Immature natural killer cell (primary cell): ENCODE measurements at regions not wholly inside any gene's neighbourhood (a gene's known extent, or its start where the extent isn't known, plus 50 kb on each side); places are given as distances from the start of the nearest gene placed in this dataset.
"Not testable (repeated sequence)": the region's sequence is repeated elsewhere in the genome, so short reads cannot be mapped to it uniquely, and the experiment has no call there.

Experiments
- DNase-seq, 3 donors: peaks; one replicate each; pipeline ENCODE4 v3.0.0; 2022; ENCODE audit warnings: mixed read lengths in 1 of 3
- H3K27ac Mint-ChIP-seq, 6 donors: one replicate each; pipeline ENCODE4 v1.8.0; 2020; ENCODE audit warnings: mixed read lengths in 6 of 6, mild to moderate bottlenecking in 5 of 6, inconsistent platforms in 4 of 6, moderate library complexity in 3 of 6
- H3K27me3 Mint-ChIP-seq, 3 donors: one replicate each; pipeline ENCODE4 v1.8.0; 2020 to 2021; ENCODE audit warnings: low read depth in 3 of 3, mild to moderate bottlenecking in 3 of 3, mixed read lengths in 3 of 3, moderate library complexity in 3 of 3, inconsistent platforms in 1 of 3
- H3K36me3 Mint-ChIP-seq, 3 donors: one replicate each; pipeline ENCODE4 v1.8.0; 2020; ENCODE audit warnings: mixed read lengths in 3 of 3, inconsistent platforms in 2 of 3, mild to moderate bottlenecking in 2 of 3
- H3K4me1 Mint-ChIP-seq, 2 donors: one replicate each; pipeline ENCODE4 v1.8.0; 2020; ENCODE audit warnings: inconsistent platforms in 2 of 2, mild to moderate bottlenecking in 2 of 2, mixed read lengths in 2 of 2, moderate library complexity in 1 of 2
- H3K4me3 Mint-ChIP-seq, 5 donors: one replicate each; pipeline ENCODE4 v1.8.0; 2020; ENCODE audit warnings: mild to moderate bottlenecking in 5 of 5, mixed read lengths in 5 of 5, inconsistent platforms in 3 of 5, moderate library complexity in 3 of 5
- H3K9me3 Mint-ChIP-seq, 6 donors: one replicate each; pipeline ENCODE4 v1.8.0; 2020; ENCODE audit warnings: mild to moderate bottlenecking in 6 of 6, mixed read lengths in 6 of 6, inconsistent platforms in 4 of 6, moderate library complexity in 3 of 6

DNA sequence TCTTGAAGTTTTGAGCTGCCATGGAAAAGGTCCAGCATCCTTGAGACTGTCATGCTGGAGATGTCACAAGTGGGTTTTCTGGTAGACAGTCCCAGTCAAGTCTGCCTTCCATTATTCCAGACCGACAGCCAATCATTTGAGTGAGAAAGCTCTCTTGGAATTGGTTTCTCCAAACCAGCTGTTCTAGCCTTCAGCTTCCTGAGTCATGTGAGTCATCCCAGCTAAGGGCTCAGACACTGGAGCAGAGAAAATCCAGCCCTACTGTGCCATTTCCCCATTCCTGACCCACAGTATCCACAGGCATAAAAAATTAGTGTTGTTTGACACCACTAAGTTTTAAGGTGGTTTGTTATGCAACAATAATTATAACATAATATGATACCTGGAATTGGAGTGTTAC is 219.0 kb downstream of the ADRA2A start:
- no peak overlapping the region for H3K4me3 Mint-ChIP-seq
- peaks cover 0 to 4% (median 0%) of the 10 kb centered on the region in 6 donors for H3K9me3 Mint-ChIP-seq
- no peaks in the 10 kb centered on the region for H3K36me3 Mint-ChIP-seq
- H3K4me1 Mint-ChIP-seq: no peaks in the 10 kb centered on the region
- DNase-seq: no peak
- H3K27ac Mint-ChIP-seq: no peak overlapping the region
- H3K27me3 Mint-ChIP-seq: peaks cover 0 to 6% (median 2%) of the 10 kb centered on the region in 3 donors

DNA sequence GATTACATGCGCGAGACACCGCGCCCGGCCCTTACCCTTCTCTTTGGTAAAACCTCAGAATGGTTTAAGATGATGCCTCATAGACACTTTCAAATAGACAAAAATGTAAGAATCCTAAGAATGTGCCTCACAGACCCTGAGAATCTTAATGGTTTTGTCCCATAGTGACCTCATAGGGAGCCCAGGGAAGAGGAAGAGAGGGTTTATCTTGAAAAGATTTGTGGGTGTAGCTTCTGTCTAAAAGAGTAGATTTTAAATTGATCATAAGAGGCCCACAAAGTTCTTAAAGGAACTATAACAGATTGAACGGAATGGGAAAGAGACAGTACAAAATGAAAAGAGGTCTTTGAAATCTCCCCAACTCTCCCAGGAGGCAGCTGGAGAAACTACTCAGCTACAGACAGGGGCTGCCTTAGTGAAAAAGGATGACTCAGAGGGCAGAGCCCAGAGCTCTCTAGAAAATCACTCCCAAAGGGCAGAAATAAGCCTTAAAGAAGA is 220.6 kb downstream of the ADRA2A start:
- Mint-ChIP-seq H3K4me1 (no peaks in the 10 kb centered on the region), H3K9me3 (peaks cover 0 to 4% (median 0%) of the 10 kb centered on the region in 6 donors), H3K36me3 (no peaks in the 10 kb centered on the region), H3K27me3 (peaks cover 0 to 8% (median 5%) of the 10 kb centered on the region in 3 donors), H3K27ac (no peak overlapping the region), H3K4me3 (no peak overlapping the region)
- no peak for DNase-seq

DNA sequence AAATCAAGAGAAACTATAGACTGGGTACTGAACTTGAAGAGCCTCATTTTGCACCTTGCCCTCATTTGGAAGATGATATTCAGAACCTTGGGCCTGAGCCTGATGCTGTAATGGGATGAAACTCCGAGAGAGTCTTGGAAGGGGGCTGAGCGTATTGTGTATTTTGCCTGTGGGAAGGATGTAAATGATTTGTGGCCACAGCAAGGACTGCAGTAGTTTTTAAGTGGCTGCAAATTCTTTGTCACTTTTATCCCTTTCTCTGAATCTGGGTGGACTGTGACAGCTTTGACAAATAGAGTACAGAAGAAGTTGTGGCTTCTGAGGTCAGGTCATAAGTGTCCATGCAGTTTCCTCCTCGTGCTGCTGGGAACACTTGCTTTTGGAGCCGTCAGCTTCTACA is 221.2 kb downstream of the ADRA2A start:
- Mint-ChIP-seq H3K9me3 (peaks cover 0 to 4% (median 0%) of the 10 kb centered on the region in 6 donors), H3K4me3 (no peak overlapping the region), H3K4me1 (no peaks in the 10 kb centered on the region)

DNA sequence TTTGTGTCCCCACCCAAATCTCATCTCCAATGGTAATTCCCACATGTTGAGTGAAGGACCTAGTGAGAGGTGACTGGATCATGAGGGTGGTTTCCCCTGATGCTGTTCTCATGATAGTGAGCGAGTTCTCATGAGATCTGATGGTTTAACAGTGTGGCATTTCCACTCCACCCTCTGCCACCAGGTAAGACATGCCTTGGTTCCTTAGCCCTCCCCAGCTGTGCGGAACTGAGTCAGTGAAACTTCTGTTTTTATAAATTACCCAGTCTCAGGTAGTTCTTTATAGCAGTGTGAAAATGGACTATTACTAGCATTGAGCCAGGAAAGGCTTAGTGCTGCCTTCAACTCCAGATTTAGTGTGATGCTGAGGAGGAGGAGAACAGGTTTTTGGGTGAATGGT is 222.2 kb downstream of the ADRA2A start:
- H3K27me3 Mint-ChIP-seq: peaks cover 0 to 8% (median 8%) of the 10 kb centered on the region in 3 donors
- no peaks in the 10 kb centered on the region for H3K36me3 Mint-ChIP-seq
- H3K4me3 Mint-ChIP-seq: no peak overlapping the region

More for the DNA sequence above, 221.2 kb downstream of the ADRA2A start:
- no peak for DNase-seq
- H3K27ac Mint-ChIP-seq: no peak overlapping the region
- H3K27me3 Mint-ChIP-seq: peaks cover 0 to 8% (median 8%) of the 10 kb centered on the region in 3 donors
- no peaks in the 10 kb centered on the region for H3K36me3 Mint-ChIP-seq

GRCh38 chr10:111303887-111304286 is 227.1 kb downstream of the ADRA2A start:
- Mint-ChIP-seq H3K4me1 (no peaks in the 10 kb centered on the region), H3K36me3 (no peaks in the 10 kb centered on the region), H3K4me3 (no peak overlapping the region), H3K27ac (no peak overlapping the region), H3K27me3 (peaks cover 0 to 10% (median 7%) of the 10 kb centered on the region in 3 donors), H3K9me3 (no peaks in the 10 kb centered on the region)
- DNase-seq: no peak

More for the DNA sequence above, 222.2 kb downstream of the ADRA2A start:
- Mint-ChIP-seq H3K4me1 (no peaks in the 10 kb centered on the region), H3K9me3 (peaks cover 0 to 4% (median 0%) of the 10 kb centered on the region in 6 donors), H3K27ac (no peak overlapping the region)
- DNase-seq: no peak

DNA sequence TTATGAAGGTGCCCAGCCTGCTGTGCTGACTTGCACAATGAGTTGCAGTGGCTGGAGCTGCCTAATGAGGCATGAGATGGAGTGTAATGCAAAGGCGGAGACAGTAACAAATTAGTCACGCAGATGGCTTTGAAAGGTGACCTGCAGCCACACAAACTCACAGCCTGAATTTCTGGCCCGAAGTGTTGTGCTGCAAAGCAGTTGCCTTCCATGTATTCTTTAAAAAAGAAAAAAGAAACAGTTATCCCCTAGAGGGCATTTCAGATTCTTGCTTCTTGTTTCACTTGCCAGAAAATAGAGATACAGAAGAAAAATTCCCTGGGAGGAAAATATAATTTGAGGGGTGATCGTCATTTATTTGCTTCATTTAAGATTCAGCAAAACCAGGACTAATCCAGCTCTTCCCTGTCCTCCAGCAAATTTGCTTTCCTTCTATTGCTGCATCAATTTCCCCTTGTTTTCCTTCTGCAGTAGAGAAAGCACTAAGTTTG is 239.9 kb downstream of the ADRA2A start:
- Mint-ChIP-seq H3K27ac (no peak overlapping the region), H3K36me3 (no peaks in the 10 kb centered on the region), H3K4me3 (no peak overlapping the region), H3K9me3 (peaks cover 0 to 4% (median 1%) of the 10 kb centered on the region in 6 donors), H3K4me1 (no peaks in the 10 kb centered on the region), H3K27me3 (peaks cover 4 to 18% (median 5%) of the 10 kb centered on the region in 3 donors)
- no peak for DNase-seq

GRCh38 chr10:111319866-111320265 is 243.0 kb downstream of the ADRA2A start:
- DNase-seq: no peak
- no peak overlapping the region for H3K4me3 Mint-ChIP-seq
- no peak overlapping the region for H3K27ac Mint-ChIP-seq
- peaks cover 2 to 13% (median 8%) of the 10 kb centered on the region in 3 donors for H3K27me3 Mint-ChIP-seq
- peaks cover 0 to 4% (median 0%) of the 10 kb centered on the region in 6 donors for H3K9me3 Mint-ChIP-seq
- no peaks in the 10 kb centered on the region for H3K36me3 Mint-ChIP-seq
- H3K4me1 Mint-ChIP-seq: no peaks in the 10 kb centered on the region

DNA sequence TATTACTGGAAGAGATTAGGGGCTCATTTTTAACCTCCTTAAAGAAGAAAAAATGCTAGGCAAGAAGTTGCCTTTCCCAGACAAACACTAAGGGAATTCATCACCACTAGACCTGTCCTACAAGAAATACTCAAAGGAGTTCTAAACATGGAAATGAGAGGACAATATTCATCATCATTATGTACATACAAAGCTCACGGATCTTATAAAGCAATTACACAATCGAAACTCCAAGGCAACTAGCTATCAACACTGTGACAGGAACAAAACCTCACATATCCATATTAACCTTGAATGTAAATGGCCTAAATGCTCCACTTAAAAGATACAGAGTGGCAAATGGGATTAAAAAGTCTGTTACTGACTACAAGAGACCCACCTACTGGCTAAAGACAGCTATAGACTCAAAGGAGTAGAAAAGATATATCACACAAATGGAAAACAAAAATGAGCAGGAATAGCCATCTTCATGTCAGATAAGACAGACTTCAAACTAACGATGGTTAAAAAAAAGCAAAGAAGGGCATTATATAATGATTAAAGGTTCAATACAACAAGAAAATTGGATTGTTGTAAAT is 246.6 kb downstream of the ADRA2A start:
- Mint-ChIP-seq H3K4me1 (no peaks in the 10 kb centered on the region), H3K4me3 (no peak overlapping the region), H3K27ac (no peak overlapping the region), H3K27me3 (peaks cover 2 to 10% (median 8%) of the 10 kb centered on the region in 3 donors), H3K9me3 (peaks cover 0 to 2% (median 0%) of the 10 kb centered on the region in 6 donors), H3K36me3 (no peaks in the 10 kb centered on the region)
- DNase-seq: no peak

DNA sequence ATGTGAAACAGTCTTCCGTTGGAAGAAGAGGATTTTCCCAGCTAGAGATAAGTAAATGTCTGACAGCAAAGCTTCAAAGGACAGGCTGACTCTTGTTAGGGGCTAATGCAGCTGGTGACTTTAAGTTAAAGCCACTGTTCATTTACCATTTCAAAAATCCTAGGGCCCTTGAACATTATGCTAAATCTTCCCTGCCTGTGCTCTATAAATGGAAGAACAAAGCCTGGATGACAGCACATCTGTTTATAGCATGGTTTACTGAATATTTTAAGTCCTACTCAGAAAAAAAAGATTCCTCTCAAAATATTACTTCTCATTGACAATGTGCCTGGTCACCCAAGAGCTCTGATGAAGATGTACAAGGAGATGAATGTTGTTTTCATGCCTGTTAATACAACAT is 255.3 kb downstream of the ADRA2A start:
- not testable (repeated sequence) for H3K27me3 Mint-ChIP-seq, H3K4me3 Mint-ChIP-seq, H3K9me3 Mint-ChIP-seq, H3K36me3 Mint-ChIP-seq, DNase-seq, H3K27ac Mint-ChIP-seq, H3K4me1 Mint-ChIP-seq

DNA sequence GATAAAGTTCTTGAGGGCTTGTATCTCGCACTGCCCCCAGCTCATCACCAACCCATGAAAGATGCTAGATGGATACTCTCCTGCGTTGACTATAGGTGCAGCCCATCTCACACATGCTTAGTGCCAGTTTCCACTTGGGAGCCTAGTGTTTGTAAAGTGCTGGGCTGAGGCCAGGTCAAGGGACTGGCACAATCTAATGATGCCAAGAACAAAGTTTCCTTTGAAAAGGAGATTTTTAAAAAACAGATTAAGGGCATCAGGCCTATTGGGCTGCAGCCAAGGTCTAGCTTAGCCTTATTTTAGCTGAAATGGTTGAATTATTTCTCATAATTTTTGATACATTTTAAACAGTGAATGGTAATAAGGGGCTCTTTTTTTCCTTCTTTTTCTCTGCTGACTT is 259.0 kb downstream of the ADRA2A start:
- Mint-ChIP-seq H3K4me1 (no peaks in the 10 kb centered on the region), H3K4me3 (no peak overlapping the region), H3K27ac (no peak overlapping the region), H3K27me3 (peaks cover 0 to 6% (median 0%) of the 10 kb centered on the region in 3 donors), H3K9me3 (peaks cover 2 to 26% (median 9%) of the 10 kb centered on the region in 6 donors), H3K36me3 (peaks cover 0 to 3% (median 0%) of the 10 kb centered on the region in 3 donors)
- DNase-seq: no peak

DNA sequence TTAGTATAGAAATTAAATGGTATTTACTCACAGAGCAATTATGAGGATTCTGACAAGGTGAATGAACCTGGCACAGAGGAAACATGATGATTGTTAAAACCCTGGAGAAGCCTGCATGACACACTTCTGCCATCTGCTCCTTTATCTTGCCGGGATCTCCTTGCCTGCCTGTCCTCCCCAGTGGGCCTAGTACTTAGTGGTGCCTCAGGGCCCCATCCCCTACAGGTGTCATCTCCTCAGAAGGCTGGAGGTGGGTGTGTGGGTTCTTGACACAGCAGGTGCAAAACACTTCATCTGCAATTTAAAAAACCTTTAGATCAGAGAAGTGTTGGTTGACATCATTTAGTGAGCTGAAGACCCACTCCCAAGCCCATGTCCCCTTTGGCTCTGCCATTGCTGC is 261.2 kb downstream of the ADRA2A start:
- Mint-ChIP-seq H3K27me3 (peaks cover 0 to 4% (median 2%) of the 10 kb centered on the region in 3 donors), H3K27ac (no peak overlapping the region), H3K9me3 (peaks cover 10 to 43% (median 17%) of the 10 kb centered on the region in 6 donors), H3K4me1 (no peaks in the 10 kb centered on the region), H3K36me3 (peaks cover 0 to 8% (median 0%) of the 10 kb centered on the region in 3 donors), H3K4me3 (no peak overlapping the region)
- no peak for DNase-seq

DNA sequence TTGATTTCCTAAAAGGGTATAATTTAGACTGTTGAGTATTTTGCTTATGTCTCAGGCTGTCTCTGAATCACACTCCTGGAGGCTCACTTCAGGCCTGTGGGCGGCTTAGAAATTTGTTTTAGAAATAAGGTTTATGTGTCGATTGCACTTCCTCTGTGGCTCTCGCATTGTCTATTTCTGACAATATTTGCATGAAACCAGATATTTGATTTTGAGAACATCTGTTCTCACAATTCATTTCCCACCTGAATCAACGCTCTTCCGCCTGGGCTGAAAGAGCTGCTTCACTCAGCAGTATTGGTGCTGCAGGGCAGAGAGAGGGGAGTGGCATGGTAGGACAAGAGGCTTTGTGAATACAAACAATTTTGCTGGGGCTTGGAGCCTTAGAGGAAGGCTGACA is 262.0 kb downstream of the ADRA2A start:
- Mint-ChIP-seq H3K36me3 (peaks cover 0 to 8% (median 0%) of the 10 kb centered on the region in 3 donors), H3K9me3 (peaks cover 10 to 49% (median 18%) of the 10 kb centered on the region in 6 donors), H3K27me3 (peaks cover 0 to 4% (median 2%) of the 10 kb centered on the region in 3 donors), H3K4me1 (no peaks in the 10 kb centered on the region), H3K4me3 (no peak overlapping the region), H3K27ac (no peak overlapping the region)
- no peak for DNase-seq

GRCh38 chr10:111344804-111345203 is 268.0 kb downstream of the ADRA2A start:
- peaks cover 8 to 38% (median 19%) of the 10 kb centered on the region in 6 donors for H3K9me3 Mint-ChIP-seq
- no peaks in the 10 kb centered on the region for H3K4me1 Mint-ChIP-seq
- DNase-seq: no peak
- H3K27ac Mint-ChIP-seq: no peak overlapping the region
- peaks cover 0 to 8% (median 0%) of the 10 kb centered on the region in 3 donors for H3K36me3 Mint-ChIP-seq
- H3K27me3 Mint-ChIP-seq: peaks cover 2% of the 10 kb centered on the region in 3 donors
- no peak overlapping the region for H3K4me3 Mint-ChIP-seq

GRCh38 chr10:111347386-111348013 is 270.7 kb downstream of the ADRA2A start:
- H3K27me3 Mint-ChIP-seq: peaks cover 0 to 7% (median 4%) of the 10 kb centered on the region in 3 donors
- no peak overlapping the region for H3K27ac Mint-ChIP-seq
- H3K36me3 Mint-ChIP-seq: no peaks in the 10 kb centered on the region
- no peaks in the 10 kb centered on the region for H3K4me1 Mint-ChIP-seq
- DNase-seq: no peak
- no peak overlapping the region for H3K4me3 Mint-ChIP-seq
- peaks cover 0 to 12% (median 5%) of the 10 kb centered on the region in 6 donors for H3K9me3 Mint-ChIP-seq
